Sigmoid colon (tissue), 4 donors: ENCODE measurements at regions not wholly inside any gene's neighbourhood (a gene's known extent, or its start where the extent isn't known, plus 50 kb on each side); places are given as distances from the start of the nearest gene placed in this dataset.

Experiments used
- CTCF ChIP-seq, 4 experiments: fragments of 450-650 bp in 3 of 4; fragments of 200-600 bp in 1 of 4; IDR thresholded peaks; one replicate each; pipeline ENCODE4 v1.5.1; 2016 to 2019; ENCODE audit warnings: antibody characterized with exemption in 4 of 4, mild to moderate bottlenecking in 3 of 4, moderate library complexity in 2 of 4
- EP300 ChIP-seq, 4 donors: sonication (generic); formaldehyde crosslinking; IDR thresholded peaks; one replicate each; pipeline ENCODE4 v1.6.1; 2017; ENCODE audit warnings: antibody characterized with exemption in 4 of 4
- POLR2A ChIP-seq, 2 donors: fragments of 450-650 bp; IDR thresholded peaks; one replicate each; pipeline ENCODE4 v1.6.1; 2016; ENCODE audit warnings: antibody characterized with exemption in 2 of 2, mild to moderate bottlenecking in 2 of 2, moderate library complexity in 2 of 2
- POLR2AphosphoS5 ChIP-seq, 4 donors: sonication (generic); formaldehyde crosslinking; IDR thresholded peaks; one replicate each; pipeline ENCODE4 v1.6.1; 2017; ENCODE audit warnings: antibody characterized with exemption in 4 of 4

- TF ChIP-seq CTCF (IDR thresholded peaks at IDR 0.05) (no peak), POLR2AphosphoS5 (IDR thresholded peaks at IDR 0.05) (no peak), EP300 (IDR thresholded peaks at IDR 0.05) (no peak), POLR2A (IDR thresholded peaks at IDR 0.05) (no peak)
Measured at GRCh38 chr5:57839437-57840079, 356.9 kb upstream of the ACTBL2 start.
